ENCODE measurements at regions not wholly inside any gene's neighbourhood (a gene's known extent, or its start where the extent isn't known, plus 50 kb on each side); places are given as distances from the start of the nearest gene placed in this dataset.

DNA sequence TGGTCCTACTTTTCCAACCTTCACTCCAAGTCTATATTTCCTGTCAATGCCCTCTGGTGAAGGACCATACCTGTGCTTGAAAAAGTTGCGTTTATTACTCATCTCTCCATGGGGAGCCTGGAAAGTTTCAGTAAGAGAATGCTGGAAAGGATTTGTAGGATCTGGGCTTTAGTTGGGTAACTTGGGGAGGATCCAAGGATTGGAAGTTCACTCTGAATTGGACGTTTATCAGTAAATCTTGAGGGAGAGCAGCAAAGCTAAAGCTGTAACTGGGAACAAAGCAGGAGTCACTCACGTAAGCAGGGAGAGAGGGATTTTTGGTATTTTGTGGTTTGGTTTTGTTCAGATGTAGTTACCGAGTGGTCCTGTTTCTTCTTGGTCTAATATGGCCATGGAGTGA lies 51.4 kb upstream of the NPVF start:
- DNase-seq (ENCODE audit: extremely low read depth in 1 of 2, low read depth in 1 of 2) = no peak

GRCh38 chr7:25280181-25280580 lies 51.9 kb upstream of the NPVF start:
- DNase-seq (ENCODE audit: extremely low read depth in 1 of 2, low read depth in 1 of 2) = no peak

GRCh38 chr7:25282194-25282593 lies 53.9 kb upstream of the NPVF start:
- no peak for DNase-seq (ENCODE audit: extremely low read depth in 1 of 2, low read depth in 1 of 2)

- DNase-seq (ENCODE audit: extremely low read depth in 1 of 2, low read depth in 1 of 2) = no peak
Measured at GRCh38 chr7:25286756-25287155, 58.5 kb upstream of the NPVF start.

GRCh38 chr7:25287291-25287690 lies 59.0 kb upstream of the NPVF start:
- no peak for DNase-seq (ENCODE audit: extremely low read depth in 1 of 2, low read depth in 1 of 2)

DNA sequence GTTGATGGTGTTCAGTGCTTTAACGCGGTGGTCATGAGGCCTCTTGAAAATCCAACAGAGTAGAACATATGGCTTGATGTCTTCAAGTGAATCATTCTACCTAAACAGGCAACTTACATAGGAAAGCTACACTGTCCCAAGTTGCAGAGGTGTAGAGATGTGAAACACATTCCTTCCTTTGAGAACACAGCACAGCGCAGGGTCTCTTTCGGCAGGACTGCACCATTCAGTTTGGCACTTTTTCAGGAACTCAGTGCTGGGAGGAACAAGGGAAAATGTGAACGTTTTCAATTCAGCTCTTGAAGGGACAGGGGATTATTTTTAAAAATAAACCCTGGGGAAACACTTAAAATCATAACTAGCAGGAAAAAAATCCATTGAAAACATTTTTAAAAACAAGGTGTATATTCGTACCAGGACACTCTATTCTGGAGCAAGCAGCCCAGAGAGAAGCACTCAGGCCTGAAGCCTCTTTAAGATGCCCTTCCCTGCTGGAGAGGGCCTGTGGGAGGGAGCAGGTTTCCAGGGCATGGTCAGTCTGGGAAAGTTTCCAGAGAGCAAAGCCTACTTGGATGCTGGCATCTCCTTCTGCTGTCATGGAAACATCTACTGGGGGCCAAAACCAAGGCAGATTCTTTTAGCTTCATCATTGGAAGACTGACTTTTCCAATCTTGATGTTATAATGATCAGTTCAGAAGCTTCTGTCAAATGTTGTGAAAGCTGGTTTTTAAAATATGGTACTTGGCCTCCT lies 60.4 kb upstream of the NPVF start:
- DNase-seq (ENCODE audit: extremely low read depth in 1 of 2, low read depth in 1 of 2) = no peak

- no peak for DNase-seq (ENCODE audit: extremely low read depth in 1 of 2, low read depth in 1 of 2)
Measured at GRCh38 chr7:25289518-25289917, 61.2 kb upstream of the NPVF start.

DNA sequence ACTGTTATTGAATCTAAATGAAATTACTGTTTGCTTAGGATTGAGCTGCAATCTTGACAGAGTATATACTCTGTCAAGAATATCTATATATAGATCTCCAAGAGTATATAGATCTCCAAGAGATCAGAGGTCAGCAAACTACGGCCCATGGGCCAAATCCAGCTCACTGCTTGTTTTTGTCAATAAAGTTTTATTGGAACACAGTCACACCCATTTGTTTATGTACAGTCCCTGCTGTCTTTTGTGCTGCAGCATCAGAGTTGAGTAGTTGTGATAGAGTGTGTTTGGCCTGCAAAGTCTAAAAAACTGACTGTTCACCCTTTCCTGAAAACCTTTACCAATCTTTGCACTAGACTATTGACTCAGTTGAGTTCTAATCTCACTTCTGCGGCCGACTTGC lies 66.3 kb upstream of the NPVF start:
- no peak for DNase-seq (ENCODE audit: extremely low read depth in 1 of 2, low read depth in 1 of 2)

DNA sequence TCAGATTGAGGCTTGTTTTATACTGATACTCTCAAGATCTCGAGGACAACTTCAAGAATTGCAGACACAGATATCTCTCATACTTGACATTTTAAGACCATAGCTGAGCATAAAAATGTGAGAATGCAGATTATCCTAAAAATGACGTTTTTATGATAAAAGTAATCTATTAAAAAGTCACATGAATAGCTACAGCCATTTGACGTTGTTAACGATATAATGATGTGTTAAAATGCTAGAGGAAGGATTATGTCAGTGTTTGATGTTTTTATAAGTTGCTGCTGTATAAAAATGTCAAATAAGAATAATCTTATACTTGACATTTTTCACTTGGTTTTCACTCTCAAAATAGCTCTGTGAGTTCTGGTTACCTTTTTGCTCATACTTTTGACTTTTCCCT lies 67.1 kb upstream of the NPVF start:
- no peak for DNase-seq (ENCODE audit: extremely low read depth in 1 of 2, low read depth in 1 of 2)

DNA sequence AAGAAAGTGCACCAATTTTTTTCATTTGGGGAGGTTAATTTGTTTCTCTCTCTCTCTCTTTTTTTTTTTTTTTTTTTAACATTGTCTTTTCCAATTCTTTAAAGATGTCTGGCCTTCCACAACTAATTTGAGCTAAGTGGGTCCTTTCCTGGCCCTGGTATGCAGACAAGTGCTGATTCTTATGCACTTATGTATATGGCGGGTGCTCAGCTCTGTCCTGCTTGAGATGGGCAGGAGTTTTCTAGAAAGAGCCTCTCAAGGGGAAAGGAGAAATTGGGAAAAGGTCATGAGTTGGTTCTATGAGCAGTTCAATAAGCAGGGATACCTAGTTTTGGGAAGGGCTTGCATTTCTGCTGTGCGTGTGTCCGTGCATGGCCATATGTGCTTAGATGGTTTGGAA lies 67.8 kb upstream of the NPVF start:
- DNase-seq (ENCODE audit: extremely low read depth in 1 of 2, low read depth in 1 of 2) = no peak

DNA sequence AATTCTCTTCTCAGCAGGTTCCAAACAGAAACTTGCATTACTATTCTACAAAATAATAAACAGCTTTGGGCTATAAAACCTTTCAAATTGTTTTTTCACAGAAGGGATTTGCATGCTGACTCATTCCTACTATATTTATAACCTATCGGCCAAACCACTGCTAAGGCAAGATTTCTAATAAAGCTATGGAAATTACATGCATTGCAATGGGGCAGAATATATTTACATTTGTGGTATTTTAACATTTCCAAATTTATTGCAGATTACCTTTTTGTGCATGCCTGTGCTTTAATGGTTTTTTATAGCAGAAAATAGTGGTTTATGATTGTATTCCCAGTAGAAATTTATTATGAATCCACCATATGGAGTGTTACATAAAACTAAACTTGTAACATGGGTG lies 69.0 kb upstream of the NPVF start:
- no peak for DNase-seq (ENCODE audit: extremely low read depth in 1 of 2, low read depth in 1 of 2)

DNA sequence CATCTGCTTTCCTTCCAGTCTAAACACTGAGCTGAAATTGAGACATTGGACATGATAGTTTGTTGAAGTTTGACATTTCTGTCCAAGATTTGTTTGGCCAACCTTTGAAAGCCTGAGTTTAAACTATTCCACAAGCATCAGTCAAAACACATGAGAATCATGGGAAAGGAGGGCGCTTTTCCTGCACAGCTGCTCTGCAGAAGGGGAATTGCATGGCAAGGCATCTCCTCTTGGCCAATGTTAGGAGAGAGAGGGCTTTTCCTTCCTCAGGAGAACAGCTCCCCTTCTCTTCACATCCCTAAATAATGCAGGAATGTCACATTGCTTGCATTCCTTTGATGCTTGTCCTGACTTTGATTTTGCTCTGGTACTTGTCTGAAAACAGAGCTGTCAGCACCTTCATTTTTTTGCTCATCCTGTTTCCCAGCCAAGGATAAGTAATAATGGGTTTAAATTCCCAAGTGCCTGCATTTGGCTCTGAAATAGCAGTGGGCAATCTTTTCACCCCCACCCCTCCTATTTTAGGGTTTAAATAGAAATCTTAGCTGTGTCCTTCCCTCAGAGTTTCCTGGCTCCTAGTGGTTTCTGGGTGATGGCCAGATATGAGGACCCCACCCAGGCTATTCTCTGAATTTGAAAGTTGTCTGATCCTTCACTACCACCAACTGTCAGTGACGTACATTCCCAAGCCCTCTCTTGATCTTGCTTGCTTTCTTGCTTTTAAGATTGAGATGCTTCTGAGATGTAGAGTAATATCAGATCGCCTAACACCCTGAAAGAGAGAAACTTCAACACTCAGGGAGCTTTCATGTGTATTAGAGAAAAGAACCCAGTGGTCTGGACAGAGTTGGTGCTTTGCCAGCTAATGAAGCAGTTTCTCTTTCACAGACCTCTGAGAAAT lies 75.2 kb upstream of the NPVF start:
- DNase-seq (ENCODE audit: extremely low read depth in 1 of 2, low read depth in 1 of 2) = no peak

GRCh38 chr7:25304691-25305090 lies 76.4 kb upstream of the NPVF start:
- DNase-seq (ENCODE audit: extremely low read depth in 1 of 2, low read depth in 1 of 2) = no peak

DNA sequence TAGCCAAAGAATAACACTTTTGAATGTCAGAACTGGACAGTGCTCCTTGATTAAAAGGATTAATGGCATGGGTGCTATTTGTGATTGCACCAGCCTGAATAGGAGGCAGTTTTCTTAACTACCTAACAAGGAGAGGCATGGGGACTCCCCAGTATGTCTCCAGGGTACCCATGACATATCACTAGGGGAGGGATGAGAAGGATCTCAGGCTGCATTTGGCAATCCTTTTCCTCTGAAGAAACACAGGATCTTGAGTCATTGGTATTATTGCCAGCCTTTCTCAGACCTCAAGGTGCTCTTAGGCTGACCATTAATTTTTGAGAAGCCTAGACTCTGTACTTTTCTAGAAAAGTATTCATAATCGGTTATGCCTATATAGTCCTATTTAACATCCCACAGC lies 77.5 kb upstream of the NPVF start:
- DNase-seq (ENCODE audit: extremely low read depth in 1 of 2, low read depth in 1 of 2) = no peak

- DNase-seq (ENCODE audit: extremely low read depth in 1 of 2, low read depth in 1 of 2) = no peak
Measured at GRCh38 chr7:25307624-25308023, 79.3 kb upstream of the NPVF start.

- no peak for DNase-seq (ENCODE audit: extremely low read depth in 1 of 2, low read depth in 1 of 2)
Measured at GRCh38 chr7:25308246-25308645, 80.0 kb upstream of the NPVF start.

GRCh38 chr7:25308906-25309705 lies 80.8 kb upstream of the NPVF start:
- DNase-seq (ENCODE audit: extremely low read depth in 1 of 2, low read depth in 1 of 2) = no peak

DNA sequence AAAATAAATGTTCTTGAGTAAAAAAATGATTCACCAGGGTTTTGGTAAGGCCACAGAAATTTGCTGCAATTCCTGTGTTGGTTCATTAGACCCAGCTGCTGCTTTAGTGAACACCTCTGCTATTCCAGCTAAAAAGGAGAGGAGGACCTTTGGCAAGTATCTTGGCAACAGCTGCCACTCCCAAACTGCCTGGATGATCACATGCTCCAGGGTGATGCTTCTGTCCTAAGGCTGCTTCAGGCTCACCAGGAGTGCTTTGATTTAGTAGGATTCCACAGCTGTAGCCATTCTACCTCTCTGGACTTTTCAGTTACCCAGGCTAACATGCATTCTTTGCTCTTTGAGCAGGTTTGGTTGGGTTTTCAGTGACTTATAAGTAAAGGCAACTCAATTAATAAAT lies 82.6 kb upstream of the NPVF start:
- DNase-seq (ENCODE audit: extremely low read depth in 1 of 2, low read depth in 1 of 2) = no peak

- no peak for DNase-seq (ENCODE audit: extremely low read depth in 1 of 2, low read depth in 1 of 2)
Measured at GRCh38 chr7:25311346-25311745, 83.1 kb upstream of the NPVF start.

DNA sequence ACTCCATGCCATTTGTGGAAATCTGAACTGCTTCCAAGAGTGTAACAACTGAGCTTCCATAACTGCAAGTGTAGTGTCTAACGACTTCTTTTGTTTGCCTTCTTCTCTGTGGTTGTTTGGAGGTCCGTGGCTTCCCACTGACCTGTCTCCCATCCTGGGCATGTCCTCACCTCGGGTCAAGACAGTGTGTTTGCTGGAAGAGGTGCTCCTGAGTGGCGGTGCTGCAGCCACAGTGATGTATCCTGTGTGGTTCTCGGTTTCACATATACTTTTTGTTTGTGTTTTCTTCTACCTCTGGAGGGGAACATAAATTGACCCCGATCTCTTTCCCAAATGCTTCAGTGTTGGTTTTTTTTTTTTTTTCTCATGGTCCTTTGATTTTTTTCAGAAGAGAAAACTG lies 84.7 kb upstream of the NPVF start:
- DNase-seq (ENCODE audit: extremely low read depth in 1 of 2, low read depth in 1 of 2) = no peak

GRCh38 chr7:25313526-25313925 lies 85.2 kb upstream of the NPVF start:
- DNase-seq (ENCODE audit: extremely low read depth in 1 of 2, low read depth in 1 of 2) = no peak
